Sigmoid colon (tissue), 6 donors: ENCODE measurements at regions not wholly inside any gene's neighbourhood (a gene's known extent, or its start where the extent isn't known, plus 50 kb on each side); places are given as distances from the start of the nearest gene placed in this dataset.

Source experiments
- DNase-seq: peaks from one replicate; pipeline ENCODE4 v3.0.0-alpha.2; 2019
- H3K27ac ChIP-seq, 4 donors: fragments of 200-600 bp; sonication (generic); one replicate each; pipeline ENCODE4 v1.5.1; 2016 to 2019; ENCODE audit warnings: mild to moderate bottlenecking in 1 of 4
- H3K27me3 ChIP-seq, 3 donors: fragments of 200-600 bp; sonication (generic); one replicate each; pipeline ENCODE4 v1.5.1; 2019; ENCODE audit warnings: mild to moderate bottlenecking in 1 of 3
- H3K36me3 ChIP-seq, 4 donors: fragments of 200-600 bp; sonication (generic); one replicate each; pipeline ENCODE4 v1.5.1; 2016 to 2019
- H3K4me1 ChIP-seq, 4 donors: fragments of 200-600 bp; sonication (generic); one replicate each; pipeline ENCODE4 v1.5.1; 2017 to 2019
- H3K4me3 ChIP-seq, 4 donors: fragments of 200-600 bp; sonication (generic); one replicate each; pipeline ENCODE4 v1.5.1; 2017 to 2019; ENCODE audit warnings: mild to moderate bottlenecking in 2 of 4, moderate library complexity in 1 of 4
- H3K9me3 ChIP-seq, 4 donors: fragments of 200-600 bp in 3 of 4; sonication (generic) in 3 of 4; one replicate each; pipeline versions ENCODE4 v1.5.1 to v1.6.1; 2013 to 2019
- EP300 ChIP-seq, 4 donors: sonication (generic); formaldehyde crosslinking; IDR thresholded peaks; one replicate each; pipeline ENCODE4 v1.6.1; 2017; ENCODE audit warnings: antibody characterized with exemption in 4 of 4
- POLR2A ChIP-seq, 2 donors: fragments of 450-650 bp; IDR thresholded peaks; one replicate each; pipeline ENCODE4 v1.6.1; 2016; ENCODE audit warnings: antibody characterized with exemption in 2 of 2, mild to moderate bottlenecking in 2 of 2, moderate library complexity in 2 of 2
- POLR2AphosphoS5 ChIP-seq, 4 donors: sonication (generic); formaldehyde crosslinking; IDR thresholded peaks; one replicate each; pipeline ENCODE4 v1.6.1; 2017; ENCODE audit warnings: antibody characterized with exemption in 4 of 4
- WGBS, 2 donors: extraction: QIAGEN DNeasy Blood & Tissue Kit; methylation state at CpG; one replicate each; pipeline ENCODE4 v1.1.7; 2013; 5-methylcytosine and 5-hydroxymethylcytosine counted together
- intact Hi-C: fragments of 100-400 bp; cut with DNase I; formaldehyde crosslinking; loops from one replicate; pipeline ENCODE4 v1.15.1; 2023
- TF ChIP-seq, protein P1 (sequence below), 4 experiments: fragments of 450-650 bp in 3 of 4; fragments of 200-600 bp in 1 of 4; IDR thresholded peaks; one replicate each; pipeline ENCODE4 v1.5.1; 2016 to 2019; ENCODE audit warnings: antibody characterized with exemption in 4 of 4, mild to moderate bottlenecking in 3 of 4, moderate library complexity in 2 of 4
- donor health status: healthy with polysubstance abuse.
- donor health status: healthy.

DNA sequence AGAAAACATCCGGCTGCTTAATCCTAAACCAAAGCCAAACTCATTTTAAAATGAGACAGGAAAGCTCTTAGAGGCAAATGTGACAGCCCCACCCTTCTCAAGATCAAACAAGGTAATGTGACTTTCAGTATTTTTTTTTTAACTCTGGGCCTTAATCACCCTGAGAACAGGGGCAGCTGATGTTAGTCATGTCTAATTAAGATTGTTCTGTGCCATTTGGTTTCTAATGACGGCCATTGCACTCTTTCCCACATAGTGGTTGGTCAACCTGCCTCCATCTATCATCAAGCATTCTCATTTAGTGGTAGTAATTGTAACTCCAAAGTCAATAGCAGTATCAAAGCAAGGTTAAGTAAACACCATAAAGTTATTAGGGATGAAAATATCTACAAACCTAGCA, 191.6 kb upstream of the EXOC2 start:
- H3K27ac ChIP-seq, result no peak overlapping the region
- H3K4me1 ChIP-seq, result no peaks in the 10 kb centered on the region
- TF ChIP-seq POLR2A (IDR thresholded peaks at IDR 0.05) (no peak), EP300 (IDR thresholded peaks at IDR 0.05) (no peak), POLR2AphosphoS5 (IDR thresholded peaks at IDR 0.05) (no peak)
- H3K4me3 ChIP-seq, result no peak overlapping the region
- H3K27me3 ChIP-seq, result no peaks in the 10 kb centered on the region
- intact Hi-C loops, result no loop called here
- H3K9me3 ChIP-seq, result no peaks in the 10 kb centered on the region
- 11 to 57% methylated on average over 2 of the region's 2 CpGs for WGBS, 2 donors
- DNase-seq, result no peak
- H3K36me3 ChIP-seq, result no peaks in the 10 kb centered on the region

DNA sequence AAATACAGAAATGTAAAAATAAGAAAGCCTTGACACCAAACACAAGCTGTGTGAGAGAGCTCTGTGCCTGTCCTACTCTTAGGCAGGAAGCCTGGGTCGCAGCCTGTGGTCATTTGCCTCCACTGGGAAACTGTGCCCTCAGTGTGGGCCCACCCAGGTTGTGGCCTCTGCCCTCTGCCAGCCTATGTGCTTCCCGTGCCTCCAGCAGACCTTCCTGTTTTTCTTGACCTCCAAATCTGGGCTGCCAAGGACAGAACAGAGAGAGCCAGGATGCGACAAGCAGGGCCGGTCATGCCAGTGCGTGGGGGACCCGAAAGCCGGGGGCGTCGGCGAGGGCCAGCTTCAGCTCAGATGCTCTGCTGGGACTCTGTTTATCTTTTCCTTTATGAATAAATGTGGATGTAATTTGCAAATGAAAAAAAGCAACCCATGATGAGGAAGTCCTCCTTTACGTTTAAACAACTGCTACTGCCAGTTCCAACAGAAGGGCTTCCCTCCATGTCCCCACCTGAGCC, 189.2 kb upstream of the EXOC2 start:
- intact Hi-C loops, result no loop called here
- H3K27me3 ChIP-seq, result no peaks in the 10 kb centered on the region
- H3K36me3 ChIP-seq, result no peaks in the 10 kb centered on the region
- H3K4me3 ChIP-seq, result no peak overlapping the region
- H3K4me1 ChIP-seq, result no peaks in the 10 kb centered on the region
- whole genome bisulfite sequencing, 2 donors, result 81 to 87% methylated on average over 11 of the region's 11 CpGs
- H3K27ac ChIP-seq, result no peak overlapping the region
- no peaks in the 10 kb centered on the region for H3K9me3 ChIP-seq
- DNase-seq, result no peak
- TF ChIP-seq EP300 (IDR thresholded peaks at IDR 0.05), result no peak
- TF ChIP-seq POLR2AphosphoS5 (IDR thresholded peaks at IDR 0.05), result no peak
- no peak for TF ChIP-seq POLR2A (IDR thresholded peaks at IDR 0.05)

DNA sequence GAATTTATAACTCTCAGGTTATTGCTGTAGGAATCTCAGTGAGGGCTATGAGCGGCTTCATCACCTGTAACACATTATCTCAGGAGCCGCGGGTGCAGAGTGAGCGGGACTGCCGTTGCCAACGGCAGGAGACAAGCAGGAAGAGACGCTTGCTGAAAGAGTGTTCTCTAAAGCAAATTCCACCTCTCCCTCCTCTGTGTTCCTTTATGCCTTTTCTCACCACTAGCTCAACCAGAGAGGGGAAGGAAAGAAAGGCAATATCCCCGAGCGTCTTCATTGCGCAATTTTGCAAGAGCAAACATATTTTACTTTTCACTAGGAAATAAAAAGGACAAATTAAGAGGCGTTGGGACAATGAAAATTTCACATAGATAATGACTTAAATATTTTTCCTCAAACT, 185.2 kb upstream of the EXOC2 start:
- DNase-seq, result no peak
- Histone ChIP-seq H3K4me1 (no peaks in the 10 kb centered on the region), H3K9me3 (no peaks in the 10 kb centered on the region), H3K36me3 (no peaks in the 10 kb centered on the region), H3K27ac (no peak overlapping the region), H3K27me3 (no peaks in the 10 kb centered on the region), H3K4me3 (no peak overlapping the region)
- TF ChIP-seq POLR2A (IDR thresholded peaks at IDR 0.05) (no peak), EP300 (IDR thresholded peaks at IDR 0.05) (no peak), POLR2AphosphoS5 (IDR thresholded peaks at IDR 0.05) (no peak)
- TF ChIP-seq, protein P1, sequence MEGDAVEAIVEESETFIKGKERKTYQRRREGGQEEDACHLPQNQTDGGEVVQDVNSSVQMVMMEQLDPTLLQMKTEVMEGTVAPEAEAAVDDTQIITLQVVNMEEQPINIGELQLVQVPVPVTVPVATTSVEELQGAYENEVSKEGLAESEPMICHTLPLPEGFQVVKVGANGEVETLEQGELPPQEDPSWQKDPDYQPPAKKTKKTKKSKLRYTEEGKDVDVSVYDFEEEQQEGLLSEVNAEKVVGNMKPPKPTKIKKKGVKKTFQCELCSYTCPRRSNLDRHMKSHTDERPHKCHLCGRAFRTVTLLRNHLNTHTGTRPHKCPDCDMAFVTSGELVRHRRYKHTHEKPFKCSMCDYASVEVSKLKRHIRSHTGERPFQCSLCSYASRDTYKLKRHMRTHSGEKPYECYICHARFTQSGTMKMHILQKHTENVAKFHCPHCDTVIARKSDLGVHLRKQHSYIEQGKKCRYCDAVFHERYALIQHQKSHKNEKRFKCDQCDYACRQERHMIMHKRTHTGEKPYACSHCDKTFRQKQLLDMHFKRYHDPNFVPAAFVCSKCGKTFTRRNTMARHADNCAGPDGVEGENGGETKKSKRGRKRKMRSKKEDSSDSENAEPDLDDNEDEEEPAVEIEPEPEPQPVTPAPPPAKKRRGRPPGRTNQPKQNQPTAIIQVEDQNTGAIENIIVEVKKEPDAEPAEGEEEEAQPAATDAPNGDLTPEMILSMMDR (IDR thresholded peaks at IDR 0.05), result no peak
- 19 to 63% methylated on average over 11 of the region's 11 CpGs for WGBS, 2 donors
- intact Hi-C loops, result no loop called here

DNA sequence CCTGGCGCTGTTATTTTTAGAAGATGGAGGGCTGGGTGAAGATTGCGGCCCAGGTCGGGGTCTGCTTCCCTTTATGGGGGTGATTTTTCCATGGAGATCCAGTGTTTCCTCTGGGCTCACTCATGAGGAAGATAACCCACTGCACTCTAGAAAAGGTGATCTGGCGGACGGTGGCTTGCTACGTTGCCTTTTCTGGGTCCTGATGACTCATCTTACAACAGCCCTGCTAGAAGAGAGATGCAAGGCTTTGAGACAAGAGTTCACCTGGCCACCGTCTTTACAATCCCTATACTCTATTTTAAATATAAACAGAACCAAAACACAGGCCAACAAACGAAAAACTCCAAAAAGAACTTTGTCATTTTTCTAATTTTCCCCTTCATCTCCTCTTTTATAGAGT, 182.1 kb upstream of the EXOC2 start:
- Histone ChIP-seq H3K27ac (no peak overlapping the region), H3K9me3 (no peaks in the 10 kb centered on the region), H3K27me3 (no peaks in the 10 kb centered on the region), H3K4me3 (no peak overlapping the region), H3K4me1 (no peaks in the 10 kb centered on the region), H3K36me3 (no peaks in the 10 kb centered on the region)
- 80 to 87% methylated on average over 8 of the region's 8 CpGs for WGBS, 2 donors
- intact Hi-C loops, result no loop called here
- TF ChIP-seq POLR2AphosphoS5 (IDR thresholded peaks at IDR 0.05) (no peak), EP300 (IDR thresholded peaks at IDR 0.05) (no peak), POLR2A (IDR thresholded peaks at IDR 0.05) (no peak)
- TF ChIP-seq, protein P1 (IDR thresholded peaks at IDR 0.05), result no peak
- no peak for DNase-seq

DNA sequence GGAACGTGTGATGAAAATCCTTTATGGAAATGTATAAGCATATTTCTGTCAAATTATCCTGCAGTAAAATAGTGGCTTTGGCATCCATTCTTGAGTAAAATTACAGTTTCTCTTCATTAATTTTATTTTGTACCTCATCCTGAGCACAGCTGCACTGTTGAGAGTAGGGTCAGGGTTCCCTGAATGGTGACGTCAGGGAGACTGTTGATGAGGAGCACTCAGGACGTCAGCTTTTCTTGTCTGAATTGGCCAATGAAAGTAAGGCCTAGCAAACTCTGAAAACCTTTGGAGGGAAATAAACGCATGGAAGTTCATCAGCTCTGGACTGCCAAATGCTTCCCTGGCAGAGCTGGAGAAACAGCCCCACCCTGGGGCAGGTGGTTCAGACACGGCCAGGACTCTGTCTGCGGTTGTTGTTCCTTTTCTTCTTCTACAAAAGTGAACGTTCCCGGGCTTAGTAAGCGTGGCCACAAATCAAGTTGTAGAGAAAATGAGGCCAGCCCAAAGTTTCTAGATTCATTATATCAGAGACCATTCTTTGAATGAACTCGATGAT, 179.7 kb upstream of the EXOC2 start:
- Histone ChIP-seq H3K4me1 (no peaks in the 10 kb centered on the region), H3K4me3 (no peak overlapping the region), H3K9me3 (no peaks in the 10 kb centered on the region), H3K27ac (no peak overlapping the region), H3K27me3 (no peaks in the 10 kb centered on the region), H3K36me3 (no peaks in the 10 kb centered on the region)
- TF ChIP-seq EP300 (IDR thresholded peaks at IDR 0.05), result no peak
- TF ChIP-seq POLR2A (IDR thresholded peaks at IDR 0.05), result no peak
- TF ChIP-seq POLR2AphosphoS5 (IDR thresholded peaks at IDR 0.05), result no peak
- TF ChIP-seq, protein P1 (IDR thresholded peaks at IDR 0.05), result no peak
- WGBS, 2 donors, result 39 to 85% methylated on average over 10 of the region's 10 CpGs
- DNase-seq, result no peak
- intact Hi-C loops, result no loop called here

DNA sequence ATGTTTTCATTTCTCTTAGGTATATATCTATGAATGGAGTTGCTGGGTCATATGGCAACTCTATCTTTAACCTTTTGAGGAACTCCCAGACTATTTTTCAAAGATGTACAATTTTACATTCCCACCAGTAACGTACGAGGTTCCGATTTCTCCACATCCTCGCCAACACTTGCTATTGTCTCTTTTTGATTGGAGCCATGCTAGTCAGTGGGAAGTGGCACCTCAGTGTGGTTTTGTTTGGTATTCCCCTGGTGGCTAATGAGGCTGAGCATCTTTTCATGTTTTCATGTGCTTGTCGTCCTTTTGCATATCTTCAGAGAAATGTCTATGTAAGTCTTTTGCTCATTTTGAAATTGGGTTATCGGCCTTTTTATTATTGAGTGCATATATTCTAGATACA, 178.6 kb upstream of the EXOC2 start:
- no peak for DNase-seq
- 90 to 94% methylated on average over 6 of the region's 6 CpGs for WGBS, 2 donors

More for the DNA sequence above, 178.6 kb upstream of the EXOC2 start:
- Histone ChIP-seq H3K9me3 (no peaks in the 10 kb centered on the region), H3K27me3 (no peaks in the 10 kb centered on the region), H3K27ac (no peak overlapping the region), H3K4me3 (no peak overlapping the region), H3K4me1 (no peaks in the 10 kb centered on the region), H3K36me3 (no peaks in the 10 kb centered on the region)
- intact Hi-C loops, result no loop called here
- TF ChIP-seq EP300 (IDR thresholded peaks at IDR 0.05) (no peak), POLR2AphosphoS5 (IDR thresholded peaks at IDR 0.05) (no peak), POLR2A (IDR thresholded peaks at IDR 0.05) (no peak)
- TF ChIP-seq, protein P1 (IDR thresholded peaks at IDR 0.05), result no peak
